Heart right ventricle (tissue), 16 donors: ENCODE measurements at regions not wholly inside any gene's neighbourhood (a gene's known extent, or its start where the extent isn't known, plus 50 kb on each side); places are given as distances from the start of the nearest gene placed in this dataset.
A peak's percentile ranks its signal among the peaks of the same experiment; 100 is the strongest.

Source experiments
- ATAC-seq, 8 donors: fragments of 200-7000 bp; cut with Tn5 transposase; one replicate each; pipeline ENCODE4 v1.9.1; 2020; ENCODE audit warnings: mild to moderate bottlenecking in 8 of 8, moderate library complexity in 8 of 8, moderate number of reproducible peaks in 1 of 8
- DNase-seq, 2 donors: peaks; one replicate each; pipeline ENCODE4 v3.0.0-alpha.2; 2020
- H3K27ac ChIP-seq, 10 donors: fragments of 200-600 bp; sonication (generic) in 2 of 10; one replicate each; pipeline versions ENCODE4 v1.5.0 to v1.8.0; 2020 to 2022; ENCODE audit warnings: mild to moderate bottlenecking in 3 of 10
- H3K27me3 ChIP-seq, 7 donors: fragments of 200-600 bp; one replicate each; pipeline ENCODE4 v1.8.0; 2021 to 2022; ENCODE audit warnings: mild to moderate bottlenecking in 2 of 7
- H3K36me3 ChIP-seq, 9 donors: fragments of 200-600 bp; sonication (generic) in 1 of 9; one replicate each; pipeline versions ENCODE4 v1.5.0 to v1.8.0; 2020 to 2022; ENCODE audit warnings: mild to moderate bottlenecking in 2 of 9
- H3K4me1 ChIP-seq, 9 donors: fragments of 200-600 bp; sonication (generic) in 1 of 9; one replicate each; pipeline versions ENCODE4 v1.5.0 to v1.8.0; 2020 to 2022; ENCODE audit warnings: mild to moderate bottlenecking in 4 of 9
- H3K4me3 ChIP-seq, 10 donors: fragments of 200-600 bp; sonication (generic) in 2 of 10; one replicate each; pipeline versions ENCODE4 v1.5.0 to v1.8.0; 2020 to 2022; ENCODE audit warnings: mild to moderate bottlenecking in 7 of 10, moderate library complexity in 2 of 10
- H3K9me3 ChIP-seq, 11 donors: fragments of 200-600 bp in 10 of 11; sonication (generic) in 2 of 11; one replicate each; pipeline versions ENCODE4 v1.5.0 to v1.8.0; 2013 to 2022; ENCODE audit warnings: mild to moderate bottlenecking in 2 of 11, control low read depth in 1 of 11, moderate library complexity in 1 of 11
- CTCF ChIP-seq, 9 donors: fragments of 200-600 bp; sonication (generic) in 2 of 9; IDR thresholded peaks; one replicate each; pipeline versions ENCODE4 v1.5.0 to v1.8.0; 2021 to 2022; ENCODE audit warnings: antibody characterized with exemption in 9 of 9, mild to moderate bottlenecking in 5 of 9, moderate library complexity in 1 of 9
- WGBS, 2 donors: extraction: QIAGEN DNeasy Blood & Tissue Kit; methylation state at CpG; one replicate each; pipeline ENCODE4 v1.1.7; 2013; ENCODE audit warnings: inconsistent platforms in 1 of 2; 5-methylcytosine and 5-hydroxymethylcytosine counted together
- intact Hi-C, 10 donors: fragments of 100-400 bp; cut with DNase I; formaldehyde crosslinking; loops; one replicate each; pipeline versions ENCODE4 v1.11.1 to v1.14.2; 2022
- donor health status: Arrhythmogenic right ventricular cardiomyopathy.
- donor health status: ischemic (EF 13 %, LVEDD 7.1; RV severe dilation, severe dysfunction).
- donor health status: healthy with polysubstance abuse.
- donor health status: DM: no; HTN: yes; CAD: no.
- donor health status: DM: no; HTN: no; CAD: no.
- donor health status: ischemic (EF 25% LVEDD 6.9; RV normal size, moderate dysfunction).
- donor health status: ischemic (EF 25% LVEDD 5.7; RV mildly dilated, moderate dysfunction).
- donor health status: healthy.
- donor health status: DM: yes; HTN: yes; CAD: no.
- donor health status: Ischemic cardiomyopathy.
- donor health status: ischemic (EF 35%, LVEDD 5.7; RV mildly dilated, moderate dysfunction).
- donor health status: nonischemic (EF 11% LVEDD 7.7; RV severe dilation, severe dysfunction).
- donor health status: DM: yes; HTN: yes; CAD: no.
- donor health status: PGD.
- donor health status: ischemic (EF 29% LVEDD 5.4; RV normal size, mild dysfunction).
- donor health status: nonischemic (EF 23%, LVEDD 6.1; RV moderate dilation, normal function).

GRCh38 chr13:97076898-97077297 is 82.6 kb upstream of the OXGR1 start:
- H3K4me1 ChIP-seq: peaks cover 0 to 9% (median 0%) of the 10 kb centered on the region in 9 donors
- H3K27ac ChIP-seq: peak overlapping the region in 4 of 10 donors; percentile 18 to 81 (median 32)
- no peaks in the 10 kb centered on the region for H3K27me3 ChIP-seq
- H3K4me3 ChIP-seq: peak overlapping the region in 6 of 10 donors; percentile 18 to 37 (median 32)
- ATAC-seq: peak in 3 of 8 donors; percentile 20 to 42 (median 25)
- 54 to 73% methylated on average over 9 of the region's 9 CpGs for WGBS, 2 donors
- no peaks in the 10 kb centered on the region for H3K36me3 ChIP-seq
- H3K9me3 ChIP-seq: peaks cover 0 to 25% (median 10%) of the 10 kb centered on the region in 11 donors
- no peak for DNase-seq
- TF ChIP-seq CTCF (IDR thresholded peaks at IDR 0.05): no peak
- intact Hi-C loops: no loop called here

GRCh38 chr13:97077341-97077740 is 83.1 kb upstream of the OXGR1 start:
- no peaks in the 10 kb centered on the region for H3K27me3 ChIP-seq
- no peak for DNase-seq
- H3K9me3 ChIP-seq: peaks cover 0 to 25% (median 10%) of the 10 kb centered on the region in 11 donors
- no peak for TF ChIP-seq CTCF (IDR thresholded peaks at IDR 0.05)
- WGBS, 2 donors: 64 to 71% methylated on average over 1 of the region's 1 CpG
- peak overlapping the region in 4 of 10 donors; percentile 18 to 81 (median 32) for H3K27ac ChIP-seq
- ATAC-seq: no peak
- no peaks in the 10 kb centered on the region for H3K36me3 ChIP-seq
- intact Hi-C loops: no loop called here
- H3K4me3 ChIP-seq: peak overlapping the region in 6 of 10 donors; percentile 18 to 37 (median 32)
- H3K4me1 ChIP-seq: peaks cover 0 to 9% (median 0%) of the 10 kb centered on the region in 9 donors

GRCh38 chr13:97079726-97080125 is 85.5 kb upstream of the OXGR1 start:
- Histone ChIP-seq H3K9me3 (peaks cover 0 to 9% (median 4%) of the 10 kb centered on the region in 11 donors), H3K4me3 (no peak overlapping the region), H3K36me3 (no peaks in the 10 kb centered on the region), H3K27ac (no peak overlapping the region), H3K27me3 (no peaks in the 10 kb centered on the region), H3K4me1 (peaks cover 0 to 9% (median 0%) of the 10 kb centered on the region in 9 donors)
- intact Hi-C loops: no loop called here
- ATAC-seq: no peak
- TF ChIP-seq CTCF (IDR thresholded peaks at IDR 0.05): no peak
- 86 to 91% methylated on average over 1 of the region's 1 CpG for WGBS, 2 donors
- DNase-seq: no peak

- no peak overlapping the region for H3K4me3 ChIP-seq
- H3K4me1 ChIP-seq: peaks cover 0 to under 1% (median 0%) of the 10 kb centered on the region in 9 donors
- H3K27me3 ChIP-seq: no peaks in the 10 kb centered on the region
- intact Hi-C loops: no loop called here
- H3K9me3 ChIP-seq: peaks cover 0 to 13% (median 8%) of the 10 kb centered on the region in 11 donors
- WGBS, 2 donors: 79 to 89% methylated on average over 6 of the region's 6 CpGs
- H3K36me3 ChIP-seq: no peaks in the 10 kb centered on the region
- DNase-seq (no peak), ATAC-seq (no peak)
- no peak overlapping the region for H3K27ac ChIP-seq
- TF ChIP-seq CTCF (IDR thresholded peaks at IDR 0.05): no peak
Observed at GRCh38 chr13:97082461-97083207, 88.4 kb upstream of the OXGR1 start.
